Heart left ventricle (tissue), 13 donors: ENCODE measurements at regions not wholly inside any gene's neighbourhood (a gene's known extent, or its start where the extent isn't known, plus 50 kb on each side); places are given as distances from the start of the nearest gene placed in this dataset.

Experiments used
- CTCF ChIP-seq, 12 donors: fragments of 200-600 bp; sonication (generic) in 4 of 12; IDR thresholded peaks; one replicate each; pipeline versions ENCODE4 v1.5.0 to v1.8.0; 2018 to 2022; ENCODE audit warnings: antibody characterized with exemption in 12 of 12, mild to moderate bottlenecking in 5 of 12
- POLR2A ChIP-seq, 2 donors: fragments of 450-650 bp; IDR thresholded peaks; one replicate each; pipeline ENCODE4 v1.6.1; 2017; ENCODE audit warnings: antibody characterized with exemption in 2 of 2, mild to moderate bottlenecking in 2 of 2, moderate library complexity in 2 of 2
- donor health status: ischemic (EF 13 %, LVEDD 7.1; RV severe dilation, severe dysfunction).
- donor health status: DM: no; HTN: yes; CAD: no.
- donor health status: DM: no; HTN: no; CAD: no.
- donor health status: ischemic (EF 25% LVEDD 6.9; RV normal size, moderate dysfunction).
- donor health status: ischemic (EF 25% LVEDD 5.7; RV mildly dilated, moderate dysfunction).
- donor health status: ischemic (EF 35%, LVEDD 5.7; RV mildly dilated, moderate dysfunction).
- donor health status: nonischemic (EF 11% LVEDD 7.7; RV severe dilation, severe dysfunction).
- donor health status: DM: yes; HTN: yes; CAD: no.
- donor health status: PGD.
- donor health status: ischemic (EF 29% LVEDD 5.4; RV normal size, mild dysfunction).
- donor health status: nonischemic (EF 23%, LVEDD 6.1; RV moderate dilation, normal function).

DNA sequence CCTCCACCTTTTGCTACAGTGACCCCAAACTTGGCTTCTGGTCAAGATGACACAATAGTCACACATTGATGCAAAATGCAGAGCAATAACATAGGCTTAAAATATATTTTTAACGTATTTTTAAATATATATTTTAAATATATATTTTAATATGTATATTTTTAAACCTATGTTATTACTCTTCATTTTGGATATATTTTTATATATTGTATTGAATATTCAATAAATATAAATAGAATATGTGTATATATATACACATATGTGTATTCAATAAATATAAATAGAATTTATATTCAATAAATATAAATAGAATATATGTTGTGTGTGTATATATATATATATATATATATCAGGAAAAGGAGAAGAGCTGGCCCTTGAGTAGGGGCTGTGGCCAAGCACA lies 115.6 kb downstream of the POU4F1 start:
- TF ChIP-seq POLR2A (IDR thresholded peaks at IDR 0.05), result no peak
- no peak for TF ChIP-seq CTCF (IDR thresholded peaks at IDR 0.05)
